ENCODE measurements at regions not wholly inside any gene's neighbourhood (a gene's known extent, or its start where the extent isn't known, plus 50 kb on each side); places are given as distances from the start of the nearest gene placed in this dataset.

DNA sequence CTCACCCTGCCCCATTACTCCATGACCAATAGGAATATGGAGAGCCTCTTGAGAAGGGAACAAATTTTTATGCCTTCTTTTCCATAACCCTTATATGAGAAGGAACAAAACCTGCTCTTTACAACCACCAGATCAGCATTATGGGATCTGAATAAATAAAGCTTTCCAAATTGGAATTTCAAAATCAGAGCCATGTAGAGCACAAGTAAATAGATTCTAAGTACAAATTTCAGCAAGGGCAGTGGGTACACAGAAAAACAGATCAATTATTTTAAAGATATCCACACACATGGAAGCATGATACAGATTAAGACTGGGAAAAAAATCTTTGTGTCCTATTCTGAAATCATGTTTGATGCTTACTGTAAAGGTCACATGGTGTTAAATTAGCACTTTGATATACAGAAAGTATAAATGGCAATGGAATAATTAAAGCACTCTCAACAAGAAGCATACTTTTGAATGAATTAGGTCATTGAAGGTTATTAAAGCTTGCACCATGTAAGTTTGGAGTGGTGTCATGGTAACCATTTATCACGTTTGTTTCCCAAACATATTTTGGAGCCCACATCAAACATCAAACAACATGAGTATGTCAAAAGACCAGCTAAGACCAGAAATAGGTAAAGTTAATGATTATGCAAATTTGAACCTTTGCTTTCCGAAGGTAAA is 75.9 kb upstream of the AVPR1A start:
- DNase-seq, result no peak

DNA sequence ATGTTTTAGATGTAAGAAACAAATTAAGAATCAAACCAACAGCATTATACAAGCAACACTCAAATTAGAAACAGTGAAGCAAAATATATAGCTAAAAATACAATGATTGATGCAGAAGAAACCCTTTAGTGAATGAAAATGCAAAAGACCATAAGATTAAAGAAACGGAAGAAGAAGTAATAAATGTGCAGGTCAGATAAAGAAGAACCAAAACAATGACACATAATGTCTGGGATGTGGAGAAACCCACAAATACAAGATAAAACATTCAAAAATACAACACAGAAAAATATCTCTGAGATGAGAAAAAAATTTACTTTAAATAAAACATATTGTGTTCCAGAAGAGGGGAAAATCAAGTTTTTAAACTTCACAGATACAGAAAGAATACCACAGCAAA is 73.4 kb upstream of the AVPR1A start:
- DNase-seq, result no peak

DNA sequence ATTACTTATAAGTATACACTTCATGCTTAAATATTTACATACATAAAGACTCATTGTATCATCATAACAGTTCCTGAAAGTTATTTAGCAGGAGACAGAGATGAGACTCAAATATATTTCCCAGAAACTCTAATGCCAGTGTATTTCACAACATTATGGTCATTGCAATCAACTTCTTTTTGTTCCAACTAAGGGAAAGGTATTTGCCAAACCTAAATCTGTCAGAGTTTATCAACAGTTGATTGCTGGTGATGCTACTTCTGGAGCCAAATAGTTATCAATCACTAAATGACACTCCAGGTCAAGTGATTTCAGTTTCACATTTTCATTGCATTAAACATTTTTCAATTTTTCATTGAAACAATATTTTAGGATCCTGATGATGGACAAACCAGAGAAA is 72.1 kb upstream of the AVPR1A start:
- no peak for DNase-seq

DNA sequence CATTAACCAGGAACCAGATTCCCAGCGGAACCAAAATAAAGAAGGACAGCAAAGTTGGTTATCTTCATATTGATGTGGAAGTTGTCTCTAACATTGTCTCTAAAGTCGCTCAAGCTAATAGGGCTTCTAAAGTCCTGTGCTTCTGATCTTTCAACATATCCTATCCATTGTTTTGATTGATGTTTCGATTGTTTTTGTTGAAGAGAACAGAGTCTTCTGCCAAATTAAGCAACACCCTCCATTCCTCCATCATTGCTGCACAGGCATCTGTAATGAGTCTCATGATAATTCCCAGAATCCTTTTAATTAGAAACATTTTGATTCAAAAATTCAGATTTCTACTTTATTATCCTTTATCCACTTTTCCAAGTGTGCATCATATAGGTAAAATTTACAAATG is 71.6 kb upstream of the AVPR1A start:
- no peak for DNase-seq

DNA sequence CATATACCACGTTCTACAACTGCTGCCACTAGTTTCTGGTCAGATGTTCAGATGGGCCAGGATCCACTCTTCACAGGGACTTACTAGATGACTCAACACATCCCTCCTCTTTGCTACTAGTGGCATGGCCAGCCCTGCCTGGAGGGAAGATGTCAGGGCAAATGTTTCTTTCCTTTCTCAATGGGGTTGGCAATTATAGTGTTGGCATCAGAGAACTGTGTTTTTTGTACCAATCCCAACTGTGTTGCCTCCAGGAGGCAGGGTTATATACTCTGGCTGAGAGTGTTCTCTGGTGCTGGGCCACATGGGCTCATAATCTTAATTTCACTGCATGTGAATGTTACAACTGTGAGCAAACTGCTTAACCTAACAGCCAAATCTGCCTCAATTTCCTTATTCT is 69.9 kb upstream of the AVPR1A start:
- DNase-seq, result no peak

DNA sequence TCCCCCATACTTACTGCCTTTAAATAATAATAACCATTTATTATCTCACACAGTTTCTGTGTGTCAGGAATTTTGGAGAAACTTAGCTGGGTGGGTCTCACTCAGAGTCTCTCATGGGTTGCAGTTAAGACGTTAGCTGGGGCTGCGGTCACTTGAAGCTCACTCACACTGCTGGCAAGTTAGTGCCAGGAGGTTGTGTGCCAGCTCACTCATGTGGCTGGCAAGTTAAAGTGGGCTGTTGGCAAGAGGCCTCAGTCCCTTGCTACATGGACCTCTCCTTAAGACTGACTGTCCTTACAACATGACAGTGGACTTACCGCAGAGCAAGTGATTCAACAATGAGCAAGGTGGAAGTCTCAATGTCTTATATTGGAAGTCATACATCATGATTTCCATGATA is 61.3 kb upstream of the AVPR1A start:
- DNase-seq, result no peak

DNA sequence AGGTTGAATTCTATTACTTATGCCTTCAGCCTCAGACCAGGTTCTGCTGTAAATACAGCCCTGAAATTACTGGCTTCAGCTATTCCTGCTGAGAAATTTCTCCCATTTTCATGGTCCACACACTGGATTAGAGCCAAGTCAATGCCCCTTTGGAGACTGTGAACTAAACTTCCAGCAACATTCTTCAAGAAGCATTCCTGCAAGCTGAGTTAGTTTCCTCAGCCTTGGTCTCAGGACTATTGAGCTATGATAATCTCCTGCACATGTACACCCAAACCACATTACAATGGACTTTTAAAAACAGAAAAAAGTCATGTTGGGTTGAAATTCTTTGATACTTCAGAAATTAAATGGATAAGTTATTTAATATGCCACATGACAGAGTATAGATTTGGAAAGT is 58.0 kb upstream of the AVPR1A start:
- no peak for DNase-seq

DNA sequence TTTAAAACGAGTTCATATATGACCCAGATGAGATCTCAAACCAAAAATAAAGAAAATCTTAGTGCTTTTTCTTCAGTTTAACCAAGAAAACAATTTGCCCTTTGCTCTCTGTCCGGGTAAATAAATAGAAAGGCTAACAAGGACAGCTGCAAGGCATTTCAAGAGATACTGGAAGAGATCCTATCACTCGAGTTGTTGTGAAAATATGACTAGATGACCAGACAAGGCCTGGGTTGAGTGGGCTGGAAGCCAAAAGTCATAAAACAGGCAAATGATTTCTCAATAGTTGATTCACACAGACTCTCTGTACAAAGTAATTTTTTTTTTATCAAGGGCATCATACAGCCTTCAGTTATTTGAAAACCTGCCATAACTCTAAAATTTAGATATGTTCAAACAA is 55.9 kb upstream of the AVPR1A start:
- DNase-seq, result no peak

DNA sequence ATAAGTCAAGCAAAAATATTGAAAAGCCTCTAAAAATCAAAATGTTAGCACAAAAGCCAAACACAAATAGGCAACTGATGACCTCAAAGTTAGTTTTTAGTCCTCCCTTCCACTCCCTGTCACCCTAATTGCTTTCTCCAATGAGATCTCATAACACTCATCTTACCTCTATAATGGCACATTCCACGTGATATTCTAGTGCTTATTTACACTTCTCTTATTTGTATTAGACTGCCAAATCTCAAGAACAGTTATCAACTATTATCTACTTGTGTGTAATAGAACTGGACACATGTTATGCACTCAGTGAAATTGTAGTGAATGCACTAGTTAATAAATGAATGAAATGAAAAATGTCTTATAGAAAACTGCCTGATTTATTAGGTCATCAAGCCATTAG is 55.5 kb upstream of the AVPR1A start:
- DNase-seq, result no peak
